GM23248 (cell line): ENCODE measurements at regions not wholly inside any gene's neighbourhood (a gene's known extent, or its start where the extent isn't known, plus 50 kb on each side); places are given as distances from the start of the nearest gene placed in this dataset.

ENCODE experiments used
- EZH2 ChIP-seq: fragments of 200-600 bp; sonication (generic); IDR thresholded peaks from 2 replicates; pipeline ENCODE4 v1.6.1; 2018; ENCODE audit warnings: antibody characterized with exemption, mild to moderate bottlenecking; ENCODE audit not compliant: insufficient read depth, poor library complexity, severe bottlenecking
- EZH2phosphoT487 ChIP-seq: fragments of 200-600 bp; sonication (generic); IDR thresholded peaks from 2 replicates; pipeline ENCODE4 v1.6.1; 2018; ENCODE audit warnings: antibody characterized with exemption, moderate library complexity, mild to moderate bottlenecking, low read depth; ENCODE audit not compliant: insufficient read depth

DNA sequence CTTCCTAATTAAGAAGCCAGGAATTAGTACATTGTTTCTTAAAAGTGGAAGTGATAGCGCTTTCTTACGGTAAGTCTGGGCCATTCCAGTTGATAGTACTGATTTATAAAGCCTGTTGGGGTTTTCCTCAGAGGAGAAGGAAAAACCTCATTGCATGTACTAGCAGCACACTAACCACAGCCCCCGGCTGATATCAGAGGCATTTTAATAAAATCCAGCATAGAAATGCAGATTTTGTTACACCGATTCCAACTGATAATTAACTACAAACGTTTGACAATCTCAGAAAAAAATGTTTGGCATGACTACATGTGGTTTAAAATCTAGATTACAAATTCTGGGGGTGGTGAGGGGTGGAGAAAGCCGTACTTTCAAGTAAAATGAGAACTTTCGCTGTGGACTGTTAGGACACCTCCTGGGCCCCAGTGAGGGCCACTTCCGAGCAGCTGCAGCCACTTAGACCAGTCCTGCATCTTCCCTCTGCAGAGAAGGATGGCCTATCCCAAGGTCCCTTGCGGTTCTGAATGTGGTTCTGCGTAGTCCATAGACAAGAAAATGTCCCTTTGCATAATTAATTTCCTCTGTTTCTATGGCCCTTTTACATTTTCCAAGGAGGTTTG, 374.4 kb downstream of the NUAK1 start:
- TF ChIP-seq EZH2 = no peak
- TF ChIP-seq EZH2phosphoT487 = no peak
